ENCODE measurements at regions not wholly inside any gene's neighbourhood (a gene's known extent, or its start where the extent isn't known, plus 50 kb on each side); places are given as distances from the start of the nearest gene placed in this dataset.
"Not testable (repeated sequence)": the region's sequence is repeated elsewhere in the genome, so short reads cannot be mapped to it uniquely, and the experiment has no call there.

DNA sequence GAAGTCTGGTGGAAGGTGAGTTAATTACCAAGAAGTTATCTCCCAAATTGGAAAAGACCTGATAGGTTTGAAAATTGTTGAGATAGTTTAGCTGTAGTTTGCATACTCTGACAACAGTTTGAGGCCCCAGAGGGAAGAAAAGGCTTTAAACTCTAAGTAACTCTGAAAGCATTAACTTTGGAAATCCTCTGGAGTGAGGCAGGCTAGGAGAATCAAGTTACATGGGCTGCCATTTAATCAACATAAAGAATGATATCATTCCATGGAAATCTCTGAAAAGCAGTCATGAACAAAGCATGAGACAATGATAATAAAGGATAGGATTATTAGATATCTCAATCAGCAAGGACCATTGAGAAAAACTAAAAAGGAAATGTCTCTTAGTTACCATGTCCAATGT lies 647.1 kb downstream of the ANKRD50 start:
- DNase-seq (ENCODE audit: extremely low read depth in 1 of 11, low read depth in 9 of 11, low spot score in 4 of 11), result no peak

DNA sequence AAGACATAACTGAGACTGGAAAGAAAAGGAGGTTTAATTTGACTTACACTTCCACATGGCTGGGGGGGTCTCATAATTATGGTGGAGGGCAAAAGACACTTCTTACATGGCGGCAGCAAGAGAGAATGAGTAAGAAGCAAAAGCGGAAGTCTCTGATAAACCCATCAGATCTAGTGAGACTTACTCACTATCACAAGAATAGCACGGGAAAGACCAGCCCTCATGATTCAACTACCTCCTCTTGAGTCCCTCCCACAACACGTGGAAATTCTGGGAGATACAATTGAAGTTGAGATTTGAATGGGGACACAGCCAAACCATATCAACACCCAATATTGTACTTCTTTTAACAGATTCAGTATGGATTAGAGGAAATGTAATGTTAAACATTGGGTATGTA lies 646.6 kb downstream of the ANKRD50 start:
- no peak for DNase-seq (ENCODE audit: extremely low read depth in 1 of 11, low read depth in 9 of 11, low spot score in 4 of 11)

DNA sequence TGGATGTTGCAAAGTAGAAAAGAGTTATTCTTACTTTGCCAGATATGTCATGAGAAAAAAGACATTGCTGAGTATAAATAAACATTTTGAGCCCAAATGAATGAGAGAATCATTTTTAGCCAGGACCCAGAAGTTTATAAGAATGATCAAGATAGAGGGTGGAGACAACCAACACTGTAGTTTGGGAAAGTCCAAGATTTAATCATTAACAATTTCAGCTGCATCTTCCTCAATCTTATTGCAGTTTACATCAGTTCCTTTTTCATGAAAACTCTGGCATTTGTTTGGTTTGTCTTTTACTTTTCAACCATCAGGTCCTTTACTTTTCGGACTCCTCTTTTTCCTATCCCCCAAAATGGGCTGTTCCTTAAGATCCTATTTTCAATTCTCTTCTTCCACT lies 645.9 kb downstream of the ANKRD50 start:
- DNase-seq (ENCODE audit: extremely low read depth in 1 of 11, low read depth in 9 of 11, low spot score in 4 of 11), result no peak

DNA sequence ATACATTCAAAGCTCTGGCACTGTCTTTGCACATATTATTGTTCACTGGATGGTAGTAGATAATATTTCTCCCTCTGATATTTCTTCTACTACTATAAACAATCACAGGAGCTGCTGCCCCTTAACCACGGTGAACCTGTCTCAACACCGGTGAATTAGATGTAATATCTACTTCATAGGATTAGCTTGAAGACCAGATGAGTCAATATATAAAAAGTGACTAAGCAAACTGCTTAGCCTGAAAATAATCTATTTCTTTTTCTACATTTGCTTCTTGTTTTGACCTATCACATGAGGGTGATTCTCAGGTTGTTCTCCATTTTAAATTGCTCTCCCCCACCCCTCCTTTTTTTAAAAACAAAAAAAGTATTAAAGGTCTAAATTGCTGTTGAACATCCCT lies 645.5 kb downstream of the ANKRD50 start:
- no peak for DNase-seq (ENCODE audit: extremely low read depth in 1 of 11, low read depth in 9 of 11, low spot score in 4 of 11)

DNA sequence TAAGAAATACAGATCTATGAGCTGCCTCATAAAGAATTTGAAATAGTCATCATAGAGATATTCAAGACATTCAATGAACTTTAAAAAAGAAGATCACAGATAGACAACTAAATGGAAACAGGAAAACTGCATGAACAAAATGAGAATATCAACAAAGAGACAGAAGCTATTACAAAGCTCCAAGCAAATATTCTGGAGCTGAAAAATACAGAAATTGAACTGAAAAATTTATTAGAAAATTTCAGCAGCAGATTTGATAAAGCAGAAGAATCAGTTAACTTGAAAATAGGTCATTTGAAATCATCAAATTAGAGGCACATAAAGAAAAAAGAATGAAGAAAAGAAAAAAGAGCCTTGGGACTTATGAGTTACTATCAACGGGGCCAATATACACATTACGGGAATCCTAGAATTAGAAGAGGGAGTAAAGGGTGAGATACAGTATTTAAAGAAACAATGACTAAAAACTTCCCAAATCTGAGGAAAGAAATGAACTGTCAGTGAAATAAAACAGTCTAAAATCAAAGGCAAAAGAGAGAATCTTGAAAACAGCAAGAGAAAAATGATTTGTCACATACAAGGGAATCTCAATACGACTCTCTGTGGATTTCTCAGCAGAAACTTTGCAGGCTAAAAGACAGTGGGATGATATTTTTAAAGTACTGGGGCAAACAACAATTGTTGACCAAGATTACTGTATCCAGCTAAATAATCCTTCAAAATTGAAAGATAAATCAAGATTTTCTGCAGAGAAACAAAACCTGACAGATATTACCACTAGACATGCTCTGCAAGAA lies 641.6 kb downstream of the ANKRD50 start:
- no peak for DNase-seq (ENCODE audit: extremely low read depth in 1 of 11, low read depth in 9 of 11, low spot score in 4 of 11)

DNA sequence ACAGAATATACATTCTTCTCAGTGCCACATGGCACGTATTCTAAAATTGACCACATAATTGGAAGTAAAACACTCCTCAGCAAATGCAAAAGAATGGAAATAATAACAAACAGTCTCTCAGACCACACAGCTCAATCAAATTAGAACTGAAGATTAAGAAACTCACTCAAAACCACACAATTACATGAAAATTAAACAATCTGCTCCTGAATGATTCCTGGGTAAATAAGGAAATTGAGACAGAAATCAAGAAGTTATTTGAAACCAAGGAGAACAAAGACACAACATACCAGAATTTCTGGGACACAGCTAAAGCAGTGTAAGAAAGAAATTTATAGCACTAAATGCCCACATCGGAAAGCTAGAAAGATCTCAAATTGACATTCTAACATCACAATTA lies 637.3 kb downstream of the ANKRD50 start:
- not testable (repeated sequence) for DNase-seq (ENCODE audit: extremely low read depth in 1 of 11, low read depth in 9 of 11, low spot score in 4 of 11)

DNA sequence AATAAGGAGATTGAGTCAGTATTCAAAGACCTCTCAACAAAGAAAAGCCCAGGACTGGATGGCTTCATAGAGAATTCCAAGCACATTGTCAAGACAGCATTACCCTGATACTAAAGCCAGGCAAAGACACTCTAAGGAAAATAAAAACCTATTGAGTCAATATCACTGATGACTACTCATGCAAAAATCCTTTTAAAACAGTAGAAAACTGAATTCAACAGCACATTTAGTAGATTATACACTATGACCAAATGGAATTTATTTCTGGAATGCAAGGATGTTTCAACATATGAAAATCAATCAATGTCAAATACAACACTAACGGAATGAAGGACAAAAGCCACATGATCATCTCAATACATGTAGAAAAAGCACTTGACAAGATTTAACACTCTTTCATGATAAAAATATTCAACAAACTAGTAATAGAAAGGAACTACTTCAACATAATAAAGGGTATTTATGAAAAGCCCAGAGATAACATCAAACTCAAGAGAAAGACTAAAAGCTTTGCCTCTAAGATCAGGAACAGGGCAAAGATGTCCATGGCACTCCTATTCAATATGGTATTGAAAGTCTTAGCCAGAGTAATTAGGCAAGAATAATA lies 633.3 kb downstream of the ANKRD50 start:
- no peak for DNase-seq (ENCODE audit: extremely low read depth in 1 of 11, low read depth in 9 of 11, low spot score in 4 of 11)

DNA sequence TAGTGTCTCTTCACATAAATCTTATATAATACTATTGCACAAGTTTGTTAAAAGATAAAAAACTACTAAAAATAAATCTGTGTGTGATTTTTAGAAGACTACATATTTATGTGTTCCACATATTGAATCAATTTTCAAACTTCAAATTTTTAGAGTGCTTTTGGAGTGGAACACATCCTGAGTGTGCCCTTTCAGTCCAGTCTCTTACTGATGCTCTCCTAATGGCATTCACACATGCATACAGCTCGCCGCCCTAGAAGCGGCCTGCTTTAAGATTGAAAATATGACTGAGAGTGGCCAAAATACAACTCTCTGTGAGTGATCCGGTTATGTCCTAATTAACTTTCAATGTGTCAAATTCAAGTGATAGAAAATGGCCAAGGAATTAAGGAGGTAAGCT lies 628.8 kb downstream of the ANKRD50 start:
- no peak for DNase-seq (ENCODE audit: extremely low read depth in 1 of 11, low read depth in 9 of 11, low spot score in 4 of 11)

DNA sequence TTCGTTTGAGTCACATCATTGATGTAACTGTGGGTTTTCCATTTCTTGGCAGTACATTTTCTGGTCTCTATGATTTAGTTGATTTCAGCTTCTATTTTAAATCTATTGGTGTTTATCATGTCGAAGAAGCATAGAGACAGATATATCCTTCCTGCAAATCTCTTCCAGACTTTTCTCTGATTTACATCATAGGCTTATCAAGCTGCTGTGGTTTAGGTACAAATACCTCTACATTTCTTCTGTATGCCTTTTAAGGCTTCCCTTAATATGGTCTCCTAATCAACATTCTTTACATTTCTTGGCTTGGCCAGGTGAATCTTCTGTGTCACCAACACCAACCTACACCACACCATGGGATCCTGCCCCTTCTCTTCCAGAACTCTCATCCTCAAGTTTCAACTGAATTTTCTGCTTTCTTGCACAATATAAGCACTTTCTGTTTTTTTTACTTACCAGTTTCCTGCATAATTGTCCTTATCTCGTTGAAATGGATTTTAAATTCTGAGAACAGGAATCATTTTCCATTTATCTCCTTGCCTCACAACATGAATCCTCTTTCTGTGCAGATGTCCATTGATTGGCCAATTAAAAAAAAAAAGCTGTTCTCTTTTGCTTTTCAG lies 626.9 kb downstream of the ANKRD50 start:
- DNase-seq (ENCODE audit: extremely low read depth in 1 of 11, low read depth in 9 of 11, low spot score in 4 of 11), result no peak

DNA sequence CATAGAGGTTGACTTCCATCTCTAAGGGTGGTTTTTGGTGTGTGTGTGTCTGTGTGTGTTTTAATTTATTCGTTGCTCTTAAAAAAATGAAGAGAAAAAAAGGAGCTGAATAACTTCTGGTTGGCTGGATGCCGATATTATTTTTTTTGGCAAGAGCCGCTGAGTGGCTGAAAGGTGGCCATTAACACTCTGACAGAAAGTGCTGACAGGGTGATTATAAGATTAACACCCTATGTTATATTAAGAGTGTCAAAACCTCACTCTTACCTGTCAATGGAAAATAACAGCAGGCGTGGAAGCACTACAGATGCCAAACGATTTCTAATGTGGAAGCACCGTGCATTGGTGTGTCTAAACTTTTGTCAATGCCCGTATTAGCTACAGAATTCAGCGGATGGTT lies 622.5 kb downstream of the ANKRD50 start:
- no peak for DNase-seq (ENCODE audit: extremely low read depth in 1 of 11, low read depth in 9 of 11, low spot score in 4 of 11)

DNA sequence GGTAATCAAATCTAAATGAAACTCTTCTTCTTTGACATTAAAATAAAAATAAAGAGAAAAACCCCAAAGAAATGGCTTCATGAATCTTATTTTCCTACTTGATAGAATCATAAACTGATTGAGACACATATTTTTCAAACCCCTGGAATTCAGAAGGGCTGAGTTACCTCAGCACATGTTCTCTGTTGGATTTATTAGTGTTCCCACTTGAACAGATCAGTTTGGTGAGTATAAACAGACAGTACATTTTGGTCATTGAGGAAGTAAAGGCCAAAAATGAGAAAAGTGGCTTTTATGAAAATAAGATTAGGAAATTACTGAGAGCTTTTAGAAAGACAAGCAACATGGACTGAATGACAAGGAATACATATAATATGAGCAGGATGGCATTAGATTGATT lies 620.4 kb downstream of the ANKRD50 start:
- no peak for DNase-seq (ENCODE audit: extremely low read depth in 1 of 11, low read depth in 9 of 11, low spot score in 4 of 11)

DNA sequence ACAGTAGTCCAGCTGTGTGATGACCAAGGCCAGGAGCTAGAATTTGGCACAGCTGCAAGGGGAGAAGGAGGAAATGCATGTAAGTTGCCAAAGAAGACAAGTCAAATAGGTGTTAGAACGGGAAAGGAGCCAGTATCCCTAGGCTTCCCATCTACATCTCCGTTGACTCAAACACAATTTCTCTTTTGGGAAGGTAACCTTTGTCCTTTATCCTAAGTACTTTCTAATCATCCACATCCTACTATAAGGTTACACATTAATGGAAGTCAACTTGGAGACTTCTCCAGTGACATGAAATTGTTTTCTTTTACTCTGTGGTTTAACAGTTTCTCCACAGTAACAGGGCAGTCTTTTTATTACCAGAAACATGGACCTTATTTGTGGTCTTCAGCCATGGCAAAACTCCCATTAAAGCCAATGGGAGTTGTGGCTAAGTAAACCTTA lies 620.0 kb downstream of the ANKRD50 start:
- no peak for DNase-seq (ENCODE audit: extremely low read depth in 1 of 11, low read depth in 9 of 11, low spot score in 4 of 11)

DNA sequence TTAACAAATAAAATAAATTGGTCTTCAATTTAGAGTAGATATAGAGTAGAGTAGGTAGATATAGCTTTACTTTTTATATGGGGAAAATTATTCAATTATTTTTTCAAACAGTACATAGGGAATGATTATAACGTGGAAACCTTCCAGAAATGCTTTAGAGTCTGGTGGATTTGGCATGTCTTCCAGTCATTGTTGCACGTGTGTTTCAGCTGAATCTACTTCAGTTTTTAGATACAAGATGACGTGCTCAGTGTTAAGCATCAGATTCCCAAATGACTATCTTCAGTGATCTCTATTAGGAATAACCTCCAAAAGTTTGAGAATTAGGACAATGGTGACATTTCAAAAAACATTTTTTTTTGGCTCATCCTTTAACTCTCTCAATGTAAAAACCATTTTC lies 616.9 kb downstream of the ANKRD50 start:
- DNase-seq (ENCODE audit: extremely low read depth in 1 of 11, low read depth in 9 of 11, low spot score in 4 of 11), result no peak

DNA sequence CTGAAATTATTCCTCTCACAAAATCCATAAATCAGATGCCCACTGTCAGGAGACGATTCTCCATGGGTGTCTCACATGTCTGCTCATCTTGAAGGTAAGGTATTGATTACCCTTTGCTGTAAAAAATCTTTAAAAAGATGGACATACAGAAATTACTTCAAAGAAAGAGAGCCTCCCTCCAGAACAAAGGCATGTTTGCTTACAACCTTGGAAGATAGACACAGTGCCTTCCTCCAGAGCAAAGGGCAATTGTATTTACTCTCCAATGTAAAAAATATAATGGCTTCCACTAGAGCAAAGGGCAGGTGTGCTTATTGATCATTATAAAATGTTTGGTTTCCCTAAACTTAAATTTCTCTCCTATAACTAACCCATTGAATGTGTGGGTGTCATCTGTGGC lies 616.2 kb downstream of the ANKRD50 start:
- no peak for DNase-seq (ENCODE audit: extremely low read depth in 1 of 11, low read depth in 9 of 11, low spot score in 4 of 11)

DNA sequence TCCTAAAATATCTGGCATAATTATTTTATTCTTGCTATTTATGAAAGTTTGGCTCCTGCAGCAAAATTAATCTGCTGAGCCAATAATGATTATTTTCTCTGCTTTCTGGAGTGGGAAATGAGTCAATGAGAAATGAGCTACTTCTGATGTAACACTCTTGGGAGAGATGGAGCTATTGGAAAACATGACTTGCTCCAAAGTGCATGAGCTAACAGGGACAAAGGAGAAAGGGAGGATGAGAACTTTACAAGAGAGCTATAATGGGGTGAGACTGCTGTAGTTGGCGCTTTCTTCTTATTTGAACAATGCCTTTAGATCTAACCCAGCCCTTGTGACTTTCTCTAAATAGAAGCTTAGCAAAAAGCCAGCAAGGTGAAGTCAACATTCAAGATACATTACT lies 615.1 kb downstream of the ANKRD50 start:
- DNase-seq (ENCODE audit: extremely low read depth in 1 of 11, low read depth in 9 of 11, low spot score in 4 of 11), result no peak

DNA sequence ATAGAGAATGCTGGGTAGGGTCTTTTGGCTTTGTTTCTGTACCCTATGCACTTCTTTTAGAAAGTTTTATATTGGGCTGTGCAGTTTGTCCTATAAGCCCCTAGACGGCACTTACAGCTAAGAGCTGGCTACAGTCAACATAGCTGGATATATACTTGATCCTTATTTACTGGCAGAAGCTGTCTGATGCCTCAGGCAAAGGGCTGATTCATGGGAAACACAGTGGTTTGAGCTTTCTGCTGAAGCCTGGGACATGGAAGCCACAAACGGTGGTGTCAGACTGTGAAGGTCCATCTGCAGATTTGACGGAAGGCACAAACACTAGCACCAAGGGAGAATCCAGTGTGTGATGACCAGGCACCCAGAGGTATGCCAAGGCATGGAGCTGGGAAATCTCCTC lies 608.4 kb downstream of the ANKRD50 start:
- DNase-seq (ENCODE audit: extremely low read depth in 1 of 11, low read depth in 9 of 11, low spot score in 4 of 11), result no peak

DNA sequence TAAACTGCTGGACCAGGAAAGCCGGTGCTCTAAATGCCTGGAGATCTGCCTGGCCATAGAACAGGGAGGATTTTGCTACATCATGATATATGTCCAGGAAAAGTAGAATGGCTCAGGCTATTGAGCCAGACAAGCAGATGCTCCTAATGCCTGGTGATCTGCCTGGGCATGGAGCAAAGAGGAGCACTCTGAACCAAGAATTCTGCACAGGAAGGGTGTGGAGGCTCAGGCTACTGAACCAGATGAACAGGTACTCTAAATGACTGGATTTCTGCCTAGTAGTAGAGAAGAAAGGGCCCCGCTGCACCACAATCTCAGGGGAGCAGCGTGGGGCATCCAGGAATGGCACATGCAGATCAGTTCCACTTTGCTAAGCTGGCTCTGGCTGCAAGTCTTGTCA lies 607.9 kb downstream of the ANKRD50 start:
- DNase-seq (ENCODE audit: extremely low read depth in 1 of 11, low read depth in 9 of 11, low spot score in 4 of 11), result no peak

DNA sequence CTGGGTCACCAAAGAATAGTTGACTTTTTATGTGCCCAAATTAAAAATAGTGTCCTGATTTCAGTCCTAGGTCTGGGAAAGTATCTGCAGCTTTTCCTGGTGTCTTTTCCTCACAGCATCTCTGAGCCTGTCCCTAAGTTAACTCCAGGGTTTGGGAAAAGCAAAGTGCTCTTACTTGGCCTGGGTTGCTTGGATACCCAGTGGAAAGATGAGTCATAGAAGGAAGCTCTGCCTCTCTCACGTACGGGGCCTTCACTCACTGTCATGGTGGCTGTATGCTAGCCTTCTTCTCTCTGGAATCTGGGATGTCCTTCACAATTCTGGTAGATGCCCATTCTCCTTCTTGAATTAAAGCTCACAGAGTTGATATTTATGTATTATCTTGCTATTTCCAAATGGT lies 607.3 kb downstream of the ANKRD50 start:
- DNase-seq (ENCODE audit: extremely low read depth in 1 of 11, low read depth in 9 of 11, low spot score in 4 of 11), result no peak

DNA sequence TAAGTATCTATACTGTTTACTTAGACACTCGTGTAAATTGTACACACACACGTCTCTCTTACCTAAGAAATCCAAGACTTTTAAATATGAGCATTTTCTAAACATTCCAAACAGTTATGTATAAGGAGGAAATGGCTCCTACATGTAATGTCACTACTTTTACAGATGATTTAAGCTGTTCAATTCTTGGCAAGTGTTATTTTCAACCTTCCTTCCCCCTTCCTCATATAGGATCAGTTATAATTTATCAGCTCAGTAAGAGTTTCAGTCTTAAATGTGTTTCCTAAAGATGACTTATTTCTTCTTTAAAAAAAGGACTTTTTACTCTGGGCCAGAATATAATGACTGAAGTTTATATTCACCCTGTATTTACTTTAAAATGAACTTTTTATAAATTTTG lies 601.1 kb downstream of the ANKRD50 start:
- no peak for DNase-seq (ENCODE audit: extremely low read depth in 1 of 11, low read depth in 9 of 11, low spot score in 4 of 11)

DNA sequence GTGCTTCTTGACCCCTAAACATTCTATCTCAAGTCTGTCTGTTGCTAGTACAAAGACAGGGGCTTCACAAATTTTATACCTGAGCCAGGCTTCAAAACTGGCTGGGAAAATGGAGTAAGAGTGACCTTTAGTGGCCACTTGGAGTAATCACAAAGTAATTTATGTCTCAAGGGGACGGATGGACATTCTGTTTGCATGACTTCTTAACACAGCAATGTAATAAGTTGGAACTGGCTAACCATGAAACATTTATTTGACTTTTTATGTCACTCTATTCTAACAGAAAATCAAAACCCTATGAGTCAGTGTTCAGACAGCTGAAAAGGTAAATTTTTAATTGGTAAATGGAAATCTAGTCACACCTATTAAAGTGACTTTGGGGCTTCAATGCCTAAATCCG lies 600.6 kb downstream of the ANKRD50 start:
- DNase-seq (ENCODE audit: extremely low read depth in 1 of 11, low read depth in 9 of 11, low spot score in 4 of 11), result peak; percentile 47 to 77 (median 65)

DNA sequence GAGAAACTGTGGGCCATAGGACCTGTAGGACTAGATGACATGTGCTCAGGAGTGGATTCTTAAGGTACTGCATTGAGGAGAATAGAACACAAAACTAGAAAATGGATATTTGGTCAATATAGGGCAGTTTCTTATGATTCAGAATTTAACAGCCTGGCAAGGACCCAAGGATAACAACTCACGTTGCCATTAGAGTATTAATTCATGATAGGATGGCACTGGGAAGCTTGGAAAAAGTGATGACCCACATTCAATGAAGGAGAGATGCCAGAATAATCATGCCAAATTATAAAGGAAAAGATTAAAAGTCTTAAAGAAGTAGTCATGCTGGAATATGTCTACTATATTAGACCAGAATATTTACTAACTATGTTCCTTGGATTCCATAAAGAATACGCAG lies 594.5 kb downstream of the ANKRD50 start:
- no peak for DNase-seq (ENCODE audit: extremely low read depth in 1 of 11, low read depth in 9 of 11, low spot score in 4 of 11)

Data from renal cortex interstitium (tissue), 11 donors.